Stimulated activated effector memory CD8-positive, alpha-beta T cell treated with anti-CD3 and anti-CD28 coated beads, Interleukin-12 subunit alpha, Interleukin-12 subunit beta, amount 100 ng/mL, for 72 hours (primary cell): ENCODE measurements at regions not wholly inside any gene's neighbourhood (a gene's known extent, or its start where the extent isn't known, plus 50 kb on each side); places are given as distances from the start of the nearest gene placed in this dataset.

Experiments used
- ATAC-seq: fragments of 150-1000 bp; cut with Tn5 transposase; 2 replicates; pipeline ENCODE4 v1.10.0; 2021
- DNase-seq, 2 donors: peaks; one replicate each; pipeline ENCODE4 v3.0.0; 2021 to 2022; ENCODE audit warnings: low spot score in 2 of 2
- H3K27ac Mint-ChIP-seq: one replicate; pipeline ENCODE4 v1.8.0; 2022; ENCODE audit warnings: mild to moderate bottlenecking, mixed read lengths
- H3K36me3 Mint-ChIP-seq: one replicate; pipeline ENCODE4 v1.8.0; 2022; ENCODE audit warnings: mild to moderate bottlenecking, mixed read lengths
- H3K4me1 Mint-ChIP-seq: one replicate; pipeline ENCODE4 v1.8.0; 2022; ENCODE audit warnings: mixed read lengths
- H3K4me3 Mint-ChIP-seq: one replicate; pipeline ENCODE4 v1.8.0; 2022; ENCODE audit warnings: mild to moderate bottlenecking, mixed read lengths
- H3K9me3 Mint-ChIP-seq: one replicate; pipeline ENCODE4 v1.8.0; 2022; ENCODE audit warnings: mixed read lengths

- DNase-seq (no peak), ATAC-seq (peak; percentile 13)
- Mint-ChIP-seq H3K27ac (no peak overlapping the region), H3K4me3 (no peak overlapping the region), H3K36me3 (no peaks in the 10 kb centered on the region), H3K9me3 (peaks cover 3% of the 10 kb centered on the region), H3K4me1 (no peaks in the 10 kb centered on the region)
Observed at GRCh38 chr4:124899997-124900396, 187.5 kb upstream of the ANKRD50 start.

- no peaks in the 10 kb centered on the region for H3K4me1 Mint-ChIP-seq
- peaks cover 3% of the 10 kb centered on the region for H3K9me3 Mint-ChIP-seq
Observed at GRCh38 chr4:124890522-124890921, 178.0 kb upstream of the ANKRD50 start.

DNA sequence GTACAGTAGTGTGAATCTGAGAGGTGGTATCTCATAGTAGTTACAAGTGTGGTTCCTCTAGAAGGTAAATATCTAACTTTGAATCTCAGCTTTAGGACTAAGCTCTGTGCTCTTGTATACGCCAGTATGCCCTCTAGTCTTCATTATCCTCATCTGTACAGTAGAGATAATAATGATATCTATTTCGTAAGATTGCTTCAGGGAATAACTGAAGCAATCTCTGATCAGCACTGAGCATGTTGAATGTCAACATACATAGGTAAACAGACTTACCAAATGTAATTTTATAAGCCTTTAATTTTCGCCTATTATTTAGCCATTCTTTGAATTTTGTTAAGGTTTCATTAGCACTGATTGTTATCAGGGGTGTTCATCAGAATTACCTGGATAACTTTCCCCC, 175.2 kb upstream of the ANKRD50 start:
- no peaks in the 10 kb centered on the region for H3K4me1 Mint-ChIP-seq

More at GRCh38 chr4:124890522-124890921, 178.0 kb upstream of the ANKRD50 start:
- no peak for ATAC-seq
- no peak for DNase-seq
- Mint-ChIP-seq H3K27ac (no peak overlapping the region), H3K4me3 (no peak overlapping the region), H3K36me3 (no peaks in the 10 kb centered on the region)

GRCh38 chr4:124884316-124884715, 171.8 kb upstream of the ANKRD50 start:
- H3K9me3 Mint-ChIP-seq, result peaks cover 4% of the 10 kb centered on the region
- DNase-seq (no peak), ATAC-seq (no peak)
- no peak overlapping the region for H3K4me3 Mint-ChIP-seq
- no peak overlapping the region for H3K27ac Mint-ChIP-seq
- no peaks in the 10 kb centered on the region for H3K4me1 Mint-ChIP-seq
- no peaks in the 10 kb centered on the region for H3K36me3 Mint-ChIP-seq

More for the DNA sequence above, 175.2 kb upstream of the ANKRD50 start:
- no peak for DNase-seq
- Mint-ChIP-seq H3K27ac (no peak overlapping the region), H3K9me3 (peaks cover 3% of the 10 kb centered on the region), H3K4me3 (no peak overlapping the region), H3K36me3 (no peaks in the 10 kb centered on the region)
- no peak for ATAC-seq

DNA sequence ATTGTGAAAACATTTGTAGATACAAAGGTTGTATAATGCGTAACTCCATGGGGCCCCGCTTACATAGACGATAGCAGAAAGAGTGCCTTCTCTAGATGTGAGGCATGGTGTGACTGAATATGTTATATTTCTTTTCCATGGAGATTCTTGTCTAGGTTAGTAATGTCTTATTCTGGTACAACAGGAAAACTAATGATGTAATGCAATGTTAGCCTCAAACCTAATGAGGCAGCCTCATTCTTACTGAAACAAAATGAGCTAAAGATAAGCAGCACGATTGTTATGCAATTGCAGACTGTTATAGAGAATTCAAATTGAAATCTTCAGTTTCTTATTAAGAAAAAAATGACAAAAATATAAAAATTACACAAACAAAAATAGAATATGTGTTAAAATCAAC, 171.1 kb upstream of the ANKRD50 start:
- no peak for ATAC-seq
- Mint-ChIP-seq H3K9me3 (peaks cover 5% of the 10 kb centered on the region), H3K27ac (no peak overlapping the region), H3K36me3 (no peaks in the 10 kb centered on the region), H3K4me1 (no peaks in the 10 kb centered on the region), H3K4me3 (no peak overlapping the region)
- DNase-seq, result no peak

DNA sequence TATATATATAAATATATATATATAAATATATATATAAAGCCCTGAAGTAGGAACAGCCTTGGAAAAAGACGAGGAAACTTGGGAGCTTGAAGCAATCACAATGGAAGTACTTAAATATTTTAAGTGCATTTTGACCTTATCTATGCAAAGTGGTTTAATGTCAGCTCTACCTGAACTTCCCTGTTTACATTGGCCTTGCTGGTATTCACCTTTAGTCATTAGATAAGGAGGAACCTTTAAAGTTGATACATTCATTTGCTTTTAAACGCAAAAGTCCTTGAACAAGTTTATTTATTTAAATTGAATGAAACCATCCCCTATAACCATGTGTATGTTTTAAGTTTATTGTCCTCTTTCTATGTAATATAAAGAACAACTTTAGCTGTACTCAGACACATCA, 166.7 kb upstream of the ANKRD50 start:
- ATAC-seq (no peak), DNase-seq (no peak)
- Mint-ChIP-seq H3K4me1 (no peaks in the 10 kb centered on the region), H3K9me3 (peaks cover 17% of the 10 kb centered on the region), H3K36me3 (no peaks in the 10 kb centered on the region), H3K27ac (no peak overlapping the region), H3K4me3 (no peak overlapping the region)

- Mint-ChIP-seq H3K9me3 (peaks cover 19% of the 10 kb centered on the region), H3K4me3 (no peak overlapping the region), H3K4me1 (no peaks in the 10 kb centered on the region), H3K27ac (no peak overlapping the region), H3K36me3 (no peaks in the 10 kb centered on the region)
- ATAC-seq (no peak), DNase-seq (no peak)
Observed at GRCh38 chr4:124874172-124874450, 161.6 kb upstream of the ANKRD50 start.

DNA sequence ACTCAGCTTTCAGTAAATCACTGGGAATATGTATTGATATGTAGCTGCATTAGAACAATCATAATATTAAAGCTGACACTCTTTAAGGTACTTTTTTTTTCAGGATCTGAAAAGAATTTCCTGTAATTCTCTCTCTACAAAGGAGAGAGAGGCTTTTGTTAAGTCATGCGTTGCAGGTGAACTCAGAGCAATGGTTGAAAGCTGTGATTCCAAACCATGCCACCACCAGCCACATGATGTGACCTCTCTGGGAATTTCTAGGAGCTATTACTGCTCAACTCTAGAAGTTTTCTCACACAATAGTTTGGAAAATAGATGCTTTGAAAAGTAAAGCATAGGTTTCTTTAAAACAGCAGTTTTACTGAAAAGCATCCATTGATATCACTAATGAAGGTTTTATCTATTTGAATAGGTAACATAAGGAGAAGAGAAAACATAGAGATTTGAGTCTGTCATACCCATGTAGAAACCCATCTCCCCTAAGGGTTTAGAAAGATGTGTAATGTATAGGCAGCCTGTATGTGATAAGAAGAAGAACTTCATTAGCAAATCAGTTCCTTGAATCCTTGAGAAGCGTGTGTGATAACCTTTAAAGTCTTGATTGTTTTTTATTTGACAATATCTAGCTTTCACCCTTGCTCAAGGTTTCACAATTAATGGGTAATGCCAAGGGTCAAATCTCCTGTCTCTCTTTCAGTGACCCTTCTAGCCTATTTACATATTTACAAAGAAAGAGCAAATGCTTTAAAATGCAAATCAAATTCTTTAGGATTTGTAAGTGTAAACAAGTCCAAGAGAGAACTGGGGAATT, 161.0 kb upstream of the ANKRD50 start:
- no peaks in the 10 kb centered on the region for H3K36me3 Mint-ChIP-seq
- DNase-seq, result no peak
- no peak overlapping the region for H3K4me3 Mint-ChIP-seq
- H3K27ac Mint-ChIP-seq, result no peak overlapping the region
- H3K4me1 Mint-ChIP-seq, result no peaks in the 10 kb centered on the region
- H3K9me3 Mint-ChIP-seq, result peaks cover 19% of the 10 kb centered on the region
- no peak for ATAC-seq

DNA sequence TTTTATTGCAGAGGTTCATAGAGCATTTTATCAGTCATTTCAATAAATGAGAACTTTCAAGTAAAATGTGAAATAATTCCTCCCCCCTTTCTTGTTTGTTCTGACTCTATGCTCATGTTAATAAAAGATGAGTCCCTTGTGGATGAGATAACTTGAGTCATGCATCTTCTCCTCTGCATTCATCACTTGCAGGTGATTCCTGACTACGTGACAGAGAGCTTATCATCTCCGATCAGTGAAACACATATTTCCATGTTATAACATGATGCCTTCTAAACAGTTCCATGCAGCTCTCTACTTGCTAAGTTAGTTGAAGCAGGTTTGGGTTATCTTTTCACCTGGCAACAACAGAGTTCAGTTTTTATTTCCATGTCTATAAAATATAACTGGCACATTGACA, 160.1 kb upstream of the ANKRD50 start:
- no peak overlapping the region for H3K27ac Mint-ChIP-seq
- ATAC-seq (no peak), DNase-seq (no peak)
- H3K36me3 Mint-ChIP-seq, result no peaks in the 10 kb centered on the region
- no peak overlapping the region for H3K4me3 Mint-ChIP-seq
- H3K4me1 Mint-ChIP-seq, result no peaks in the 10 kb centered on the region
- peaks cover 17% of the 10 kb centered on the region for H3K9me3 Mint-ChIP-seq

DNA sequence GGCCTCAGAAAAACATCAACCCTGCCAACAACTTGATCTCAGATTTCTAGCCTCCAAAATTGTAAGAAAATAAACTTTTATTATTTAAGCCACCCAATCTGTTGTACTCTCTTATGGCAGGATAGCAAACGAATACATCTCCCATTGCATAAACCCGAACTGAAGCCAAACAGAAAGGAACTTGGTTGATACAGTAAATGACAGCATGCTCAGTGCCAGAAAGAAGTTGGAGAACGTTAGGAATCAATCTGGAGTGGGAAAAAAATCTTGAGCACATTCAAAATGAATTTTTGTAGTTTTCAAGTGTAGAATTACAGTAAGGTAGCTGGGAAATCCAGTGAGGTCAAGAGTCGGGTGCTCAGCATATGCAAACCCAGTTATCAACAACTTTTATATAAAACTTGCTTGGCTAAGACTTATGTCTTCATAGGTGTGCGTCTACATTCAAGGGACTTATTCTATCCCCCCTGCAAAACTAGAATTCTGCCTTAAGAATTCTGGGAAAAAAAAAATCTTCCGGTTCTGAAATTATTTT, 157.5 kb upstream of the ANKRD50 start:
- ATAC-seq, result no peak
- Mint-ChIP-seq H3K9me3 (peaks cover 5% of the 10 kb centered on the region), H3K27ac (no peak overlapping the region), H3K4me3 (no peak overlapping the region), H3K4me1 (no peaks in the 10 kb centered on the region), H3K36me3 (no peaks in the 10 kb centered on the region)
- no peak for DNase-seq

GRCh38 chr4:124868495-124868894, 156.0 kb upstream of the ANKRD50 start:
- no peaks in the 10 kb centered on the region for H3K4me1 Mint-ChIP-seq
- H3K27ac Mint-ChIP-seq, result no peak overlapping the region
- no peaks in the 10 kb centered on the region for H3K36me3 Mint-ChIP-seq
- peaks cover 5% of the 10 kb centered on the region for H3K9me3 Mint-ChIP-seq
- ATAC-seq (no peak), DNase-seq (no peak)
- H3K4me3 Mint-ChIP-seq, result no peak overlapping the region

DNA sequence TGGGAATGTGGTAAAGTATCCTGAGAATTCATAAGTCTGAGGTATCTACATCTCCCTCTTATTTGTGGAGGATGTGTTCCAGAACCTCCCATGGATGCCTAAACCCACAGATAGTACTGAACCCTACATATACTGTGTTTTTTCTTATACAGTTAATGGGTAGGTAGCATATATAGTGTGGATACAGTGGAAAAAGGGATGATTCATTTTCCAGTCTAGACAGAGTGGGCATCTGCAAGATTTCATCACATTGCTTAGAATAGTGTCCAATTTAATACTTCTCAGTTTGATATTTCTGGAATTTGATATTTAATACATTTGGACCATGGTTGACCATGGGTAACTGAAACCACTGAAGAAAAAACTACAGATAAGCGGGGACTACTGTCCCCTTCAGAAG, 155.0 kb upstream of the ANKRD50 start:
- H3K36me3 Mint-ChIP-seq, result no peaks in the 10 kb centered on the region
- H3K4me1 Mint-ChIP-seq, result no peaks in the 10 kb centered on the region
- H3K4me3 Mint-ChIP-seq, result no peak overlapping the region
- ATAC-seq, result no peak
- DNase-seq, result no peak
- H3K27ac Mint-ChIP-seq, result no peak overlapping the region
- peaks cover 3% of the 10 kb centered on the region for H3K9me3 Mint-ChIP-seq

DNA sequence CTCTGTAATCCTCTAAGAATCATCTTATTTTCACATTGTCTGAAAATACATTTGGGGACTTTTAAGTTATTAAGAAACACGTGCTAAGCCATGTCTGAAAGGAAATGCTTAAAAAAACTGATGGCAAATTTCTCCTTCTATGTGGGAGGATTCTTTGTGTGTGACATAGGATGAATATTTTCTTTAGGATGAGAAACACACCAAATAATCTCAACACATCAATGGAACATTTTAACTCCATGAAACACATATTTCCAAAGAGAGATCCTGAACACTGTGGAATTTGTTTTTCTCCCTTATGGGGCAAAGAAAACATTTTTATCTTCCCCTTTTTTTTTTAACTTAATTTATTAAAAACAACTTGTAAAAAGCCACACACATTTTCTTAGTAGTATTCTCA, 153.8 kb upstream of the ANKRD50 start:
- no peak for ATAC-seq
- Mint-ChIP-seq H3K36me3 (no peaks in the 10 kb centered on the region), H3K4me1 (no peaks in the 10 kb centered on the region), H3K4me3 (no peak overlapping the region), H3K27ac (no peak overlapping the region), H3K9me3 (peaks cover 3% of the 10 kb centered on the region)
- no peak for DNase-seq

DNA sequence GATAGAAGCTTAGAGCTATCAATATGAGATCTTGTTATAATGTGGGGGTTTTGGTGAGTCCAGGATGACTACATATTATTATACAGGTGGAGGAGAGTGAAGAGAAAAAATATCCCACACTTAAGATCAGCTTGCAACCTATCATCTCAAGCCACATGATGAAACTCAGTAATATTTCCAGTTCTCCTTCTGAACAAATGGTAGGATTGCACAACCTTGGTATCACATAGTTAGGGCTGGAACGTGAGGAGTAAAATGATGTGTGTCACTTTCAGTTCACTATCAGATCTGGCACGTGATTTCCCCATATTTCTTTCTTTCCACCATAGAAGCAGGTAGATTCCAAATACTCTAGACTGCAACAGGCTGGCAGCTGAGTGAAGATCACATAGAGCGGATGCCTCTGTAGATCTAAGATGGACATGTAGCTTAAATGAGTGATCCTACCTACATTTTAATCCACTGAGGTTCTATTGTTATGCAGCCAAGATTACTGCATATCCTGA, 150.6 kb upstream of the ANKRD50 start:
- H3K4me1 Mint-ChIP-seq, result no peaks in the 10 kb centered on the region
- DNase-seq (no peak), ATAC-seq (no peak)
- no peak overlapping the region for H3K4me3 Mint-ChIP-seq
- no peaks in the 10 kb centered on the region for H3K36me3 Mint-ChIP-seq
- peaks cover 4% of the 10 kb centered on the region for H3K9me3 Mint-ChIP-seq
- no peak overlapping the region for H3K27ac Mint-ChIP-seq

- no peak for DNase-seq
- H3K4me3 Mint-ChIP-seq, result no peak overlapping the region
- no peaks in the 10 kb centered on the region for H3K4me1 Mint-ChIP-seq
- H3K36me3 Mint-ChIP-seq, result no peaks in the 10 kb centered on the region
- ATAC-seq, result no peak
- peaks cover 4% of the 10 kb centered on the region for H3K9me3 Mint-ChIP-seq
- no peak overlapping the region for H3K27ac Mint-ChIP-seq
Observed at GRCh38 chr4:124862261-124862660, 149.7 kb upstream of the ANKRD50 start.

DNA sequence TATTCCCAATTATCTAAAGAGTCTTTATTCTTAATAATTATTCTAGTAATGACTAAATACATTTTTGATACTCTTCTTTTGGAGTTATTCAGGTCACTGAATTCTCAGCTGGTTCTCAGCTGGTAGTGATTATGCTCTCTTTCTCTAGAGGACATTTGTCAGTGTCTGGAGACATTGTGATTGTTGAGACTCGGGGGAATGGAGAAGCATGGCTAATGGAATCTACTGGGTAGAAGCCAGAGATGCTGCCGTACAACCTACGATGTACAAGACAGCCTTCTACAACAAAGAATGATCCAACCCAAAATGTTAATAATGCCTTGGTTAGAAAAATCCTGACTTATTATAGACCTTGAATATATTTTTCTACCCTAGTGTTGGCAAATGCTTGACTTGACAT, 149.2 kb upstream of the ANKRD50 start:
- H3K9me3 Mint-ChIP-seq, result peaks cover 4% of the 10 kb centered on the region
- H3K4me1 Mint-ChIP-seq, result no peaks in the 10 kb centered on the region
- DNase-seq (no peak), ATAC-seq (no peak)
- H3K36me3 Mint-ChIP-seq, result no peaks in the 10 kb centered on the region
- no peak overlapping the region for H3K4me3 Mint-ChIP-seq
- H3K27ac Mint-ChIP-seq, result no peak overlapping the region
